Loucy (cell line): ENCODE measurements at regions not wholly inside any gene's neighbourhood (a gene's known extent, or its start where the extent isn't known, plus 50 kb on each side); places are given as distances from the start of the nearest gene placed in this dataset.

ENCODE experiments used
- CTCF ChIP-seq: fragments of 200-600 bp; sonication (generic); conservative IDR thresholded peaks from 2 replicates; pipeline ENCODE4 v1.5.1; 2014; ENCODE audit warnings: mild to moderate bottlenecking, antibody characterized with exemption, low read length
- EZH2phosphoT487 ChIP-seq: fragments of 200-600 bp; IDR thresholded peaks from 2 replicates; pipeline ENCODE4 v1.6.1; 2018; ENCODE audit warnings: antibody characterized with exemption, mild to moderate bottlenecking, moderate library complexity, borderline replicate concordance

- TF ChIP-seq CTCF (no peak), EZH2phosphoT487 (no peak)
Measured at GRCh38 chr11:70506658-70506970, 108.3 kb downstream of the CTTN start.
